Left renal pelvis (tissue), 4 donors: ENCODE measurements at regions not wholly inside any gene's neighbourhood (a gene's known extent, or its start where the extent isn't known, plus 50 kb on each side); places are given as distances from the start of the nearest gene placed in this dataset.
"Not testable (repeated sequence)": the region's sequence is repeated elsewhere in the genome, so short reads cannot be mapped to it uniquely, and the experiment has no call there.

Experiments used
- DNase-seq, 4 donors: peaks; one replicate each; pipeline ENCODE4 v3.0.0-alpha.2; 2013; ENCODE audit warnings: low read depth in 4 of 4, low spot score in 3 of 4

GRCh38 chr6:51120016-51120415 is 301.3 kb downstream of the TFAP2B start:
- no peak for DNase-seq

GRCh38 chr6:51121380-51121976 is 302.8 kb downstream of the TFAP2B start:
- not testable (repeated sequence) for DNase-seq

- DNase-seq: no peak
Observed at GRCh38 chr6:51129043-51129442, 310.4 kb downstream of the TFAP2B start.

GRCh38 chr6:51137777-51138176 is 319.1 kb downstream of the TFAP2B start:
- DNase-seq: peak in 2 of 4 donors; percentile 18 to 20

GRCh38 chr6:51139950-51140385 is 321.3 kb downstream of the TFAP2B start:
- no peak for DNase-seq

- no peak for DNase-seq
Observed at GRCh38 chr6:51141080-51141479, 322.4 kb downstream of the TFAP2B start.

- no peak for DNase-seq
Observed at GRCh38 chr6:51147756-51148155, 329.1 kb downstream of the TFAP2B start.

GRCh38 chr6:51152594-51152993 is 333.9 kb downstream of the TFAP2B start:
- DNase-seq: no peak

GRCh38 chr6:51153109-51153508 is 334.4 kb downstream of the TFAP2B start:
- no peak for DNase-seq

GRCh38 chr6:51154925-51155324 is 336.3 kb downstream of the TFAP2B start:
- not testable (repeated sequence) for DNase-seq

GRCh38 chr6:51159260-51159659 is 340.6 kb downstream of the TFAP2B start:
- not testable (repeated sequence) for DNase-seq

- no peak for DNase-seq
Observed at GRCh38 chr6:51161752-51162151, 343.1 kb downstream of the TFAP2B start.

- DNase-seq: no peak
Observed at GRCh38 chr6:51163843-51164529, 345.3 kb downstream of the TFAP2B start.

- DNase-seq: no peak
Observed at GRCh38 chr6:51166914-51167313, 348.2 kb downstream of the TFAP2B start.

- DNase-seq: no peak
Observed at GRCh38 chr6:51167468-51167867, 348.8 kb downstream of the TFAP2B start.

- DNase-seq: peak in 2 of 4 donors; percentile 9 to 10
Observed at GRCh38 chr6:51182827-51183226, 364.2 kb downstream of the TFAP2B start.

GRCh38 chr6:51184046-51184445 is 365.4 kb downstream of the TFAP2B start:
- DNase-seq: no peak

GRCh38 chr6:51193163-51193562 is 374.5 kb downstream of the TFAP2B start:
- DNase-seq: not testable (repeated sequence)

- no peak for DNase-seq
Observed at GRCh38 chr6:51199105-51199552, 380.5 kb downstream of the TFAP2B start.

- no peak for DNase-seq
Observed at GRCh38 chr6:51199733-51200260, 381.1 kb downstream of the TFAP2B start.

GRCh38 chr6:51200676-51201075 is 382.0 kb downstream of the TFAP2B start:
- no peak for DNase-seq

GRCh38 chr6:51202653-51203052 is 384.0 kb downstream of the TFAP2B start:
- not testable (repeated sequence) for DNase-seq
